GM21825 (cell line): ENCODE measurements at regions not wholly inside any gene's neighbourhood (a gene's known extent, or its start where the extent isn't known, plus 50 kb on each side); places are given as distances from the start of the nearest gene placed in this dataset.
"Not testable (repeated sequence)": the region's sequence is repeated elsewhere in the genome, so short reads cannot be mapped to it uniquely, and the experiment has no call there.

Experiments
- ATAC-seq: cut with Tn5 transposase; IDR thresholded peaks from one replicate; pipeline ENCODE4 v1.9.1; 2021; ENCODE audit warnings: mild to moderate bottlenecking, moderate library complexity; ENCODE audit not compliant: unreplicated experiment

DNA sequence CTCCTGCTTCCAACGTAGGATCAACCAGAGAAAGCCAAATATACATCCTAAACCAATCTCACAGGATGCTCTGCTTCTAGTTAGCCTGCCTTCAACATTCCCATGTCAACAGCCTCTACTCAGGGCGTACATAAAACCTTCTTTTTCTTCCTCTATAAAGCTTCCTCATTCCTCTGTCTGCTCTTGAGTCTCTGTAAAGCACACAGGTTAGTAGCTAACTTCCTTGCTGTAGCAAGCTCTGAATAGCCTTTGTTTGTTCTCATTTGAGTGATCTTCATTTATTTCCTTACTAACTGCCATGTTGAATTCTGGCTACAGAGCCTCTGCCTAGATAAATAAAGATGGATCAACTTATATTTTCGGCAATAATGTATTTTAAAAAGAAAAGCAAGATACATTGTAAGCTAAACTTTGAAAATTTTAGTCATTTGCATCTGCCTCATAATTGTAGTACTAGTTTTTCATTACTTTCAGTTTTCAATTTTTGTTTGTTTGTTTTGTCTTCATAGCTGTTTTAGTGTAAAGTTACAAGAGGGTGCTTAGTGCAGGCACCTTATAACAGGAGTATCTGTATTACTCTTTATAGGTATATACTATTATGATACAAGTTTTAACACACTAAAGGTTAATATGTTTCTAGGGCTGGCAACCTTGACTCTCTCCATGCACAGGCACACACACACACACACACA, 498.2 kb downstream of the PYDC2 start:
- peak; percentile 59 for ATAC-seq

DNA sequence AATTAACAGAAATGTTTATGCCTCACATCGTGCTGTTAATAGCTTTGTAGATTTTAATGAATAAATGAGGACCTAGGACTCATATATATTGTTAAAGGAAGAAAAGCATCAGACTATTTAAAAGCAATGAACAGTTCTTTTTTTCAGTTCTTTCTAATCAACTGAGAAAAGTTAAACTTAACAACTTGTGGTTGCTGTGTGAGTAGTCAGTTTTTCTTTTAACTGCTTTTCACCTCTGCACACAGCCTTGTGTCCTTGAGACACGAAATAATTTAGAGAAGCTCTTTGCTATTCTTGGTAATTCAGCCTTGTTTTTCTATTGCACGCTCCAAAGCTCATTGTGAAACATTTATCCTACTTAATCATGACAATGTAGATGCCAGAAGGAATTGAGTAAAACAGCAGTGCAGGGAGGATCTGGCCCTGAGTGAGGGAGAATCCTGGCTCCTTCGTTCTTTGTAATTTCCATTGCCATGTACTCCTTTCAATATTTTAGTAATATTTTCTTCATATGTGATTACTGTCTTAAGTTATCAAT, 499.0 kb downstream of the PYDC2 start:
- ATAC-seq, result no peak

DNA sequence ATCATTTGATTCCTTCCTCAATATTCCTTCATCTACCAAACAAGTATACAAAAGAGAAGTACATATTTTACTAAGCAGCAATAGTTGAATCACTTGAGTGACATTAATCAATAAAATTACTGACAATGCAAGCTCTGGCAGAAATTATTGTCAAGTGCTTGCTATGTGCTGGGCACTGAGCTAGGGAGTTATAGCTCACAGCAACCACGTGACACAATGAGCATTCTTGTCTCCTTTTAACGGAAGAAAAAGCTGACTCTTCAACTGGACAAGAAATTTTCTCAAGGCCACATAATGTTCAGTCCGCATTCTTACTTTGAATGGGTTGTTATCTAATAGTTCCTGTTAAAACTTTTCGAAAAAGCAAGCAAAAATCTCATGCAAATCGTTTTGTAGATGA, 500.1 kb downstream of the PYDC2 start:
- no peak for ATAC-seq

DNA sequence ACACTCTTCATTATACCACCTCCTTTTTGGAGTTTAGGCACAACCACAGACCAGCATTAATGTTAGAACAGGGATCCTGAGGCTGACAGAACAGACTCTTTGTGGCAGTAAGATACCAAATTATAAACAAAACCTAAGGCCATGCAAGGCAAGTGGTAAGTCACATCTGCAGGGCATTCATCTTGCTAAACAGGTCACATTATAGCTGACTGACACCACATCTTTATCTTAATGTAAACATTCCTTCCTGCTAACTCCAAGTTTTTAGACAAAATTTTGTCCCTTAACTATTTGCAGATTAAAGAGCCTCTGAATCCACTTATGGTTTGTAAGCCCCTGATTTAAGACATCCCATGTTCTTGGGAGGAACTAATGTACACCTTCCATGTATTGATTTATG, 500.6 kb downstream of the PYDC2 start:
- ATAC-seq, result no peak

DNA sequence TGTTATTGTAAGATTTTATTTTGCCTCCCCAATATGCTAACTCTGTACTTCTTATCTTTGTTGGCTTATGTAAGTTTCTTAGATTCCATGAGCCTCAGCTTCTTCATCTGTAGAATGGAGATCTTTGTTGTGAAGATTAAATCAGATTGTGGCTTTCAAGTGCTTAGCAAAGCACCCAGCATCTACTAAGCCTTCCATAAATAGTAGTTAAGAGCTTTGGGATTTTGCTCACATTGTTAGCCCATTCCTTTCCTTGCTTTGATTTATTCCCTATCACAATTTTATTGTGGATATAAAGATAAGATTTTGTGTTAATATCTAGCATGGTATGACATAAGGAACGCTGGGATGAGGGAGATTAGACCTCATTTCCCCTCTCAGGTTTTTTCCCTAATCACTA, 501.4 kb downstream of the PYDC2 start:
- no peak for ATAC-seq

DNA sequence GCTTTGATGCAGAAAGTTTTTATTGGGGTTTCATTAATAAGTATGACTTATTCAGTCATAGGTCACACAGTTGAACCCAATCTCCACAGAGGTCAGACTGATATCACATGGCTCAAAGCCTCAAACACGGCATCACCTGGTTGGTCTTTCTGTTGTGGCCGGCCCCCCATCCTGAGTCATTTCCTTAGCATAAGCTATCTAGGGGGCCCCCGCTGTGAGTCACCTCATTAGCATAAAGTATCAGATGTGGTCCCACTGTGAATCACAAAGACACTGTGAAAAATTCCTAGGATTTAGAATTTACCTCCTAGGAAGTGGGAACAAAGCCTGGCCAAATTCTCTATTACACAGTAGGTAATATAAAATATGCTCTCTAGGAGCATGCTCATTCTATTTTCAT, 502.2 kb downstream of the PYDC2 start:
- ATAC-seq, result no peak

DNA sequence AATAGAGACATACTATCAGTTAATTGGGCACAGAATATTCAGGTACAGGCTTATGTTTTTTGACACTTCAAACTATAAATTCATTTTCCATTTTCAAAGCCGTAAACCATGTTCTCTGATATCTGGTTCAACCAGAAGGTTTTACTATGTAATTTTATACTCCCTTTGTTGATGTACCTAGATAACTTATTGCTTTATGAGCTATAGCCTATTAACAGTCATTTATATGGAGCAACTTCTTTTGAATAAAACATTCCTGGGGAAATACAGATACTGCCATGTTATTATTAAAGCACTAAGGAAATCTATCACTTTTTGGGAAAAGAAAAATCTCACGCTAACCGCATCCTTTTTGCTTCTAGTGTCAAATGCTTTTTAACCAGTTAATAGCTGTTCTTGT, 505.6 kb downstream of the PYDC2 start:
- ATAC-seq, result no peak

DNA sequence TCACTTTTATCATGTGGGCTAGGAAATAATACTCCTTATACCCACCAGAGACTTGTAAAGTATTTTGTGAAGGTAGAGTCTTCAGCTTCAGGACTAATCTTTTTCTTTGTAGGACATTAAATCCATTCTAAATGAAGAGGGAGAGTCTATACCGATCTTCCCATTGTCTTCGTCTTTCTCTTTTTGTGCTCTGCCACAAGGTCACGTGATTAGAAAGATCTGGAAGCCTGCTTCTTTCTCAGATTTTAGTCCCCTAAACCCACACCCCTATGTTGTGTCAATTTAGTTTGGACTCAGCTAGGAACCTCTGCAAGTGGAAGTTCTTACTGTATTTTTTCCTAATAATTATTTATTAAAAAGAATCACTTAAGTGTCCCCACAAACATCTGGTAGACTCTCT, 507.3 kb downstream of the PYDC2 start:
- no peak for ATAC-seq

DNA sequence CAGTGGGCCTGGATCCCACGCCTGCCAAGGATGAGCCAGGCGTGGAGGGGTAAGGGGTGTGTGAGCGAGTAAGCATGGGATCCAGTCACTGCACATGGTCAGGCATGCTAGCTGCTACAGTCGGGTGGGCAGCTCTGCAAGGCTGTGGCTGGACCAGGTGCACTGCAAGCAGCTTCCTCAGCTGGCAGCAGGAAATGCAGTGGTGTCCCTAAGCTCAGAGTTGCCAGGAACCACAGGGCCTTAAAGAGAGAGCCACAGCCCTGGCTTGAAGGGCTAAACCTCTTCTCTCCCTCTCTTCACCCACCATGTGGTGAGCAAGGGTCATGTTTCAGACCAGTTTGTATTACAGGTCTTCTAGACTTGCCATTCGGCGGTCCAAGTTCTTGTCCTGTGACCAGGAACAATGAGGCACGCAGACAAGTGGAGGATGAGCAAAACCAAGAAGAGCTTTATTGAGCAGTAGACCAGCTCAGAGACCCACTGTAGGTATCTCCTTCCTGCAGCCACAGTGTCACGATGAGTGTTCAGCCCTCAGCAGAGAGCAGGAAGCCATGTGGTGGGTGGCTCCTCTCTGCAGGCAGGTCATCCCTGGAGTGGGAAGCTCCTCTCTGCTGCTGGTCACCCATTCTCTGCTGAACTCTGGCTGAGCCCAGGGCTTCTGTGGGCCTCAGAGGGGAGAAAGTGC, 511.9 kb downstream of the PYDC2 start:
- no peak for ATAC-seq

DNA sequence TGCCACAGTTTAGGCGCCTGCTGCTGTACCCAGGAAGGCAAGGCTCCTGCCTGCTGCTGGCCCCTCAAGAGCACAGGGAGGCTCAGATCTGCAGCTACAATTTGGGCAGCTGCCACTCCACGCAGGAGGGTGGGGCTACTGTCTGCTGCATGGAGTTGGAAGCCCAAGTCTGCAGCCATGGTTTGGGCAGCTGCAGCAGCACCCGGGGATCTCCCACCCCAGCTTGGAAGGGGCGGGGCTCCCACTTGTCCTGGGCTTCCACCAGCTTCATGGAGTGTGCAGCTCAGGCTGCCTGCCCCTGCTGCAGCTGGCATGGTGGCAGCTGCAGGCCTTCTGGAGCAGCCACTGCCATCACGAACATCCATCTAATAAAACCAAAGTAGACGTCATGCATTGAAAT, 512.9 kb downstream of the PYDC2 start:
- ATAC-seq, result no peak

DNA sequence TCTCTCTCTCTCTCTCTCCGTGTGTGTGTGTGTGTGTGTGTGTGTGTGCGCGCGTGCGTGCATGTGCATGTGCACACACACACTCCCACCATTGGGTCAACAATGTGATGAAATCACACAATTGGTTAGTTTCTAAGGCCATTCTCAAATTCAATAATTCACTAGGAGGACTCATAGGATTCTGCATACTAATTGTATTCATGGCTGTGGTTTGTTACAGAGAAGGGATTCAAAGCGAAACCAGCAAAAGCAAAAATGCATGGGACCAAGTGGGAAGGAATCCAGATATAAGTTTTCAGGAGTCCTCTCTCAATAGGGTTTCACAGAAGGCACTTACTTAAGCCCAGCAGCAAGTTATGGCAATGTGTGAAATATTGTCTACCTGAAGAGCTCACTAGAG, 515.0 kb downstream of the PYDC2 start:
- ATAC-seq, result no peak

DNA sequence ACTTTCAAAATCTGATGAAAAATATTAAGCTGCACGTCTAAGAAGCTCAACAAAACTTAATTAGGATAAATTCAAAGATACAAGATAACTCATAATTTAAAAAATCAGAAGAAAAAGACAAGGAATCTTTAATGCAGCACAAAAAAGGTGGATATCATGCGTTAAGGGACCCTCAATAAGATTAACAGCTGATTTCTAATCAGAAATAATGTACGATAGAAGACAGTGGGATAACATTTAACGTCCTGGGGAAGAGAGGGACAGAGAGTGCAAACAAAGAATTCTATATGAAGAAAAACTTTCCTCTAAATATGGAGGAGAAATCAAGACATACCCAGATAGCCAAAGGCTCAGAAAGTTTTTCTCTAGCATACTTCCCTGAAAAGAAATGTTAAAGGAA, 519.5 kb downstream of the PYDC2 start:
- no peak for ATAC-seq

DNA sequence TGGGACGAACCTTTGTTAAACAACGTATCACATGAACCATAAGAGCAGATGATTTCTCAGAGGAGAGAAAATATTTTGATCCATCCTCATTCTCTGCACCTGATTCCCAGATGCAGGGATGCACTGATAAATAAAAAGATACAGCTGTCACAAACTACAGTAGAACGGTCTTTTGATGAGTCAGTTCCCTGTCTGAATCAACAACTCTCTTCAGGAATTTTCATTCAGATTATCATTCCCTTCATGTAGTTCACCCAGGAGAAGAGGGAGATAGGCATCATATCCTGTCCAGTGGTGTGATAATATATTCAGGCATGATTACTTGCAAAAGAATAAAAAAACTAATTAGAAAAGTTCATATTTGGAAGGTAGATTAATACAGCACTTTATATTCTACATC, 521.5 kb downstream of the PYDC2 start:
- no peak for ATAC-seq

DNA sequence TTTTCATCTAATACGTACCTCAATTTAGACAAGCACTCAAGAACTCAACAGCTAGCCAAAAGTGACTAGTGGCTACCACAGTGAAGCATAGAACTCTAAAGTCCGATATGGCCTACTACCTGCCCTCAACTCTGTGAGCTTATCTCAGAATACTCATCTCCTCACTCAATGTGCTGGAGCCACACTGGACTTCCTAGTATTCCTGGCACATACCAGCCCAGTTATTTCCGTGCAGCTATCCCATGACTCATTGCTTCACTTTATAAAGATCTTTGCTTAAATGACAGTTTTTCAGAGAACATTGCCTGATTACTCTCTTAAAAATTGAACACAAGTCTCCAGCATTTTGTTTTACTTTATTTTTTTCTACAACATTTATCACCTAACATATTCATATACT, 524.7 kb downstream of the PYDC2 start:
- no peak for ATAC-seq

DNA sequence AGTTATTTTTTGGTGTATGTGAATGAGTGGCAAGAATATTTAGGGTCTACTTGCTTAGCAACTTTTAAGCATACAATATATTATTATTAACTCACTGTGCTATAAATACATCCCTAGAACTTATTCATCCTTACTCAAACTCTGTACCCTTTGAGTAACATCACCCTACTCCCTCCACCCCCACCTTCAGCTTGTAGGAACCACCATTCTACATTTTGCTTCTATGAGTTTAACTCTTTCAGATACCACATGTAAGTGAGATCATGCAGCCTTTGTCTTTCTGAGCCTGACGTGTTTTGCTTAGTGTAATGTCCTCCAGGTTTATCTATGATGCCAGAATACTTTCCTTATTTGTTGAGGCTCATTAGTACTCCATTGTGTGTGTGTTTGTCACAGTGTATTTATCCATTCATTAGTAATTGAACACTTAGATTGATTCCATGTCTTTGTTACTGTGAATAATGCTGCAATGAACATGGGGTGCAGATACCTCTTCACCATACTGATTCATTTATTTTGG, 526.9 kb downstream of the PYDC2 start:
- ATAC-seq, result no peak

DNA sequence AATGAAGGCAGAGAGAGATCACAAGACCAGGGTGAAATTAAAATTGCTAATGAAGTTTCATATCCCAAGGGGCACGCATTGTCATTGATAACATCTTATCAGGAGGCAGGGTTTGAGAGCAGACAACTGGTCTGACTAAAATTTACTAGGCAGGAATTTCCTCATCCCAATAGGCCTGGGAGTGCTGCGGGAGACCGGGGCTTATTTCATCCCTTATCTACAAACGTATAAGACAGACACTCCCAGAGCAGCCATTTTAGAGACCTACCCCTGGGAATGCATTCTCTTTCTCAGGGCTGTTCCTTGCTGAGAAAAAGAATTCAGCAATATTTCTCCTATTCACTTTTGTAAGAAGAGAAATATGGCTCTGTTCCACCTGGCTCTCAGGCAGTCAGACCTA, 533.0 kb downstream of the PYDC2 start:
- not testable (repeated sequence) for ATAC-seq

DNA sequence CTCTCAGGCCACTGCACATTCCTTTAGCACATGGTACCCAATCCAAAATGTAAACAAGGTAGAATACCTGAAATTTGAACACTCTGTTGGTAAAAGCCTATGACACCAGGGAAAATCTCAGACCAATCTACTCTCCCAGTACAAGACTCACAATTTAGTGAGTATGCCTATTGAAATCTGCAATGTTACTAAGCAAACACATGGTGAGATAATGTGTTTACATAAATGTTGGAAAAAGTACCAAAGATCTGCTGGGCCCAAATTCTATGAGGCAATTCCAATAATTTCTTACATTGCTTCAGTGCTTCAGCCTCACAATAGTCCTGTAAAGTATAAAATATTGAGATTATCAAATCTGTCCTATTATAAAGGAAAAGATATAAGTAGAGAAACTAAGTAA, 536.1 kb downstream of the PYDC2 start:
- ATAC-seq, result no peak

DNA sequence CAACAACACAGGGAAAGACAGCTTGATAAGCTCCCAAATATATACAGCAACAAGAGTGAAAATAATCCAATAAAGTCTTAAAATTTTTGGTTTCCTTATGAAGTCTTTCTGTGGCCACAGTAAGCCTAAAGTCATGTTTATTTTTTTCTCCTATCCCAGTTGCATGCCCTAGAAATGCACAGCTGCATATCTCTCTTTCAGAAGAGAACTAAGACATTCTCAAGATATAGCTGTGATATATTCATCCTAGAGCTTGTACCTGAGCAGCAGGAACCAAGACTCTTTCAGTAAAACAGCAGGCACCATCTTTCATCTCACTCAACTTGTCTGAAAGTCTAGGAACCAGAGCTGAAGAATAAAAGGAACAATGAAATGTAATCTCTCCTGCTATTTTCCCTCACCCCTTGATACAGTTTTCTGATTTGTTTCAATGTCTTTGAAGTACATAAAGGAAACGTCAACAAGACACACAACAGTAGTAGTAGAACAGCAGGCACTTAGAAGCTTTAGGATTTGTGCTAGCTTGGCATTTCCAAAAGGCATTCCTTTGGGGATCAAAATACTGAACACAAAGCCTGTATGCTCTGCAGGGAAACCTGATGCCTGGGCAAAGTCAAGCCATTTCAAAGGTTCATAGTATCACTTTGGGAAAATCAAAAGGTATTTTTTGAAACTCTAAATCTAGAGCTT, 536.8 kb downstream of the PYDC2 start:
- ATAC-seq, result no peak

DNA sequence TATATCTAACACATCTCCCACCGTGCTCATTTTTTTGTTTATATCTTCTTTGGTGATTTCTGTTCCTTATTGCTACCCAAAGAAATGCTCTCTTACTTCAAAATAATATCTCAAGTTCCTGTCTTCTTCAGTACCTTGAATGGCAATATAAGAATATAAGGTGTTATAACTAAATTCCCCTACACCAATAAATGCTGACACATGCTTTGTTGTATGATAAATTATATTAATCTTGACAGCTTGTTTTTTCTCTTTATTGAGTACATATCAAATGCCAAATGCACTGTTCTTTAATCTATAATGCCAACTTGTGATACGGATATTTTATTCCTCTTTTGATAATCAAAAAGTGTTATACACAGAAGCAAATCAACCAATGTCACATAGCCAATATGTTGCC, 540.3 kb downstream of the PYDC2 start:
- ATAC-seq, result no peak

DNA sequence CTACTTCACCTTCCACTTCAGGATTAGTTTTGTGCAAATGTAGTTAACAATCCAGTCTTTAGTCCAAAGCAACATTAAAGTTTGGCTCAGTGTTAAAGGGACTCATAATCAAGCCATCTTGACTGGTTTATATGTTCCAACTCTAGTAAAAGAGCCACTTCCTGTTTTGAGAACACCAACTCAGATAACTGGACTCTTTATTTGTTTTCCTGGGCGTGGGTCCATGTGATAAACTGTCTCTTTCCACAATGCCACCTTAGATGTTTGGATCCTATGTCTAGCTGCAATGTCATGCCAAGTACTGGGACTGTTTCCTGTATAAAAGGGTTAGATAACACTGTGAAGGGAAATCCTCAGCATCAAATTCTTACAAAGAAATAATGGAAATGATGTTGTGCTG, 545.0 kb downstream of the PYDC2 start:
- ATAC-seq, result no peak

DNA sequence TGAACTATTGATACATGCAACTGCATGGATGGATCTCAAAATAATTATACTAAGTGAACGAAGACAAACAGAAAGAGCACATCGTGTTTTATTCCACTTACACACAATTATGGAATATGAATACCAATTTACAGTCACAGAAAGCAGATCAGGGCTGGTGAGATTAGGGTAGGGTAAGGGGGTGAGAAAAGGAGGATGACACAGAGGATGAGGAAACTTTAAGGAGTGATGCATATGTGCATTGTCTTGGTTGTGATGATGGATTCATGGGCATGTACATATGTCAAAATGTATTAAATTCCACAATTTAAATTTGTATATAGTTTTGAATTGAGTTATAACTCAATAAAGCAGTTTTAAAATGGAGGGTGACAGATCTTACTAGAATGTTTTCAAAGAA, 548.9 kb downstream of the PYDC2 start:
- no peak for ATAC-seq

DNA sequence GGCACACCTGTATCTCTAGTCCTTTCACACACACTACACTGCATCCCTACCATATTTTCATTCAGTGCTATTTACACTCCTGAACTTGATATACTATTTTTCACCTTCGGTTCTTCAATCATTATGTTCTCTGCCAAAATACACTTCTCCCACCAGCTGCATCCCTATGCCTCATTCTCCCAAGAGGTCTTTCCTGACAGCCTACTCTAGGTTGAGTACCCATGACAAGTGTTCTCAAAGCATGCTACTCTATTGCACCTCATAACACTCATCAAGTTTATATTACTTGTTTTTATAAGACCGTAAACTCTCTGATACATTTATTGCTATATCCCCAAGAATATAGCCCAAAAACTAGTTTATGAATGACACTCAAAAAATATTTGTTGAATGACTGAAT, 549.5 kb downstream of the PYDC2 start:
- no peak for ATAC-seq
